ENCODE measurements at regions not wholly inside any gene's neighbourhood (a gene's known extent, or its start where the extent isn't known, plus 50 kb on each side); places are given as distances from the start of the nearest gene placed in this dataset.

DNA sequence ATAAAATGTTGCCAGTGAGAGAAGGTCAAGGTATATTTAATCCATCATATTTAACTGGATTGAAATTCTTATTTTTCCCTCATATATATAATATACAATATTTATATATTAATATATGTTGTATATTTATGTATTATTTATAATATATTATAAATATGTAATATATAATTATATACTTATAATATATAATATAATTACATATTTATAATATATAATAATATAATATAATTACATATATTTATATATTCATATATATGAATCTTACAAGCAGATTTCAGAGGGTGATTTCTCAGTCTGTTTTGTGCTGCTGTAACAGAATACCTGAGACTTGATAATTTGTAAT, 52.7 kb upstream of the TLE3 start:
- H3K4me3 ChIP-seq (ENCODE audit: low read length): no peak overlapping the region
- no peak for DNase-seq (ENCODE audit: low read depth)
- TF ChIP-seq, protein P1, sequence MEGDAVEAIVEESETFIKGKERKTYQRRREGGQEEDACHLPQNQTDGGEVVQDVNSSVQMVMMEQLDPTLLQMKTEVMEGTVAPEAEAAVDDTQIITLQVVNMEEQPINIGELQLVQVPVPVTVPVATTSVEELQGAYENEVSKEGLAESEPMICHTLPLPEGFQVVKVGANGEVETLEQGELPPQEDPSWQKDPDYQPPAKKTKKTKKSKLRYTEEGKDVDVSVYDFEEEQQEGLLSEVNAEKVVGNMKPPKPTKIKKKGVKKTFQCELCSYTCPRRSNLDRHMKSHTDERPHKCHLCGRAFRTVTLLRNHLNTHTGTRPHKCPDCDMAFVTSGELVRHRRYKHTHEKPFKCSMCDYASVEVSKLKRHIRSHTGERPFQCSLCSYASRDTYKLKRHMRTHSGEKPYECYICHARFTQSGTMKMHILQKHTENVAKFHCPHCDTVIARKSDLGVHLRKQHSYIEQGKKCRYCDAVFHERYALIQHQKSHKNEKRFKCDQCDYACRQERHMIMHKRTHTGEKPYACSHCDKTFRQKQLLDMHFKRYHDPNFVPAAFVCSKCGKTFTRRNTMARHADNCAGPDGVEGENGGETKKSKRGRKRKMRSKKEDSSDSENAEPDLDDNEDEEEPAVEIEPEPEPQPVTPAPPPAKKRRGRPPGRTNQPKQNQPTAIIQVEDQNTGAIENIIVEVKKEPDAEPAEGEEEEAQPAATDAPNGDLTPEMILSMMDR (IDR thresholded peaks at IDR 0.05; ENCODE audit: insufficient read depth, low read depth, low read length, missing control alignments): no peak

DNA sequence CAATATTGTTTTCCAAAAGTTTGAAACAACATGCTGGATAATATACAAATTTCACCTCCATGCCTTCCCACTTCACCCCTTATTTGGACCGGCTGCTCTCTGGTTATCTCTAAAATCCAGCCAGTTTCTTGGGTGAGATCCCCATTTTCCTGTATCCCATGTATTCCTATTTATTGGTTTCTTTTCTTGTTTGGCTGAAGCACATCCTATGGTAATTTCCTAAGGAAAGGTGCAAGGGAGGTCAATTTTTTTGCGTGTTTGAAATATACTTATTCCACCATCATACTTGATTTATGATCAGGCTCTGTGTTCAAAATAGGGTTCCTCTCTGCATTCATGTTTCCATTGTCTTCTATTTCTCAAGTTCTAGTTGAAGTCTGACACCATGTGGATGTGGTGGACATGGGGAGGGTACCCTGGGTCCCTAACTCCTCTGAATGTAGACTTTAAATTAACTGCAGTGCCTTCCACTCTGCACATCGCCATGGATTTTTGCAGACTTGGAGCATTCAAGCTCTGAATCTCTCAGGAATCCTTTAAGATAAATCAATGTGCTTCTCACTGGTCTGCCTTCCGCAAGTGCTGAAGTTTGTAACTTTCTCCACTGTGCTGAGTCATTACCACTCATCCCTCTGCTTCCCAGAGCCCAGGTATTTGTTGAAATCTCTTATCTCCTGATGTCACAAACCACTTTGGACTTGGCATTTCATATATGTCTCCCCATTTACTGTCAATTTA, 52.1 kb upstream of the TLE3 start:
- TF ChIP-seq, protein P1 (IDR thresholded peaks at IDR 0.05; ENCODE audit: insufficient read depth, low read depth, low read length, missing control alignments): no peak
- DNase-seq (ENCODE audit: low read depth): peak; percentile 46
- no peak overlapping the region for H3K4me3 ChIP-seq (ENCODE audit: low read length)

DNA sequence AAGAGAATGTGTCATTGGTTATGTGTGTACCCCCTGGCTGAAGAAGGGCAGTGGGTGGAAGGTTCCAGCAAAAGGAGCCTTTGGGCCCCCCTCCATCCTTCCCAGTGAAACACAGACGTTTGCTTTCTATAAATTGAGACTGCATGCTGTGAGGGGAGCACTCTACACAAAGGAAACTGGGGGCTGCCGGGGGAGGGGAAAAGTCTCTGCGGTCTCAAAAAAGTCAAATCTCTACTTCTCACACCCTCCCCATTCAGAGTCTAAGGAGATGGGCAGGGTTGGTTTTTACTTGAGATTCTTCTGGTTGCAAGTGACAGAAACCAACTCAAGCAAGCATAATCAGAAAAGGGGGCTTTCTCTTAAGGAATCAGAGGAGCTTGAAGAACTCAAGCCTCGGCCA, 50.1 kb upstream of the TLE3 start:
- TF ChIP-seq, protein P1 (IDR thresholded peaks at IDR 0.05; ENCODE audit: insufficient read depth, low read depth, low read length, missing control alignments): no peak
- DNase-seq (ENCODE audit: low read depth): no peak
- H3K4me3 ChIP-seq (ENCODE audit: low read length): no peak overlapping the region

Measured in epithelial cell of esophagus (primary cell).